ENCODE measurements at regions not wholly inside any gene's neighbourhood (a gene's known extent, or its start where the extent isn't known, plus 50 kb on each side); places are given as distances from the start of the nearest gene placed in this dataset.

DNA sequence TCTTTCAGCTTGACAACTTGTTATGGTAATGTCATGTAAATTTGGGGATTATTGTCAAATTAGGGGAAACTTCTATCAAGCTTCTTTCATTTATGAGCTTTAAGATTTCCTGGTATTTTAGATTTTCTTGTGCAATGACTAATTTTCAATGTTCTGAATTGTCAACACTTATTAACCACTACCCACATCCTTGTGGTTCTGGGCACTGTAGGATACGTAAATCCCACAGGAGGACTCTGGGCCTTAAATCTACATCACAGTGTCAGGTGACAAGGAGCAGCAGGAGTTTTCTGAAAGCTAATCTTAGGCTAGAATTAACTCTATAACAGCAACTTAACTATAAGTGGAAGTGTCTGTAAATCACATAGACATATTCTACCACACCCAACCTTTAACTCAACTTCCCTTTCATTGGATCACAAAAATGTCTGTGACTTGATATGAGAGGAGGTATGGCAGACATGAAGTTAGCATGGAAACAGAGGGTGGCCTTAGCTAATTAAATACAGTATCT, 397.7 kb downstream of the HLX start:
- Histone ChIP-seq H3K9me1 (ENCODE audit: control insufficient read depth, extremely low read depth, insufficient read depth, low read length) (no peaks in the 10 kb centered on the region), H3K36me3 (ENCODE audit: control insufficient read depth in 2 of 2, extremely low read depth in 1 of 2, insufficient read depth in 2 of 2, low read length in 2 of 2) (no peaks in the 10 kb centered on the region), H3K27ac (ENCODE audit: control insufficient read depth, insufficient read depth, low read length) (no peak overlapping the region), H4K20me1 (ENCODE audit: control insufficient read depth, extremely low read depth, insufficient read depth, low read length) (no peaks in the 10 kb centered on the region), H3K9me3 (ENCODE audit: control insufficient read depth, low read depth, low read length) (no peaks in the 10 kb centered on the region), H3K27me3 (ENCODE audit: control insufficient read depth, extremely low read depth, insufficient read depth, low read length) (no peaks in the 10 kb centered on the region), H3K4me1 (ENCODE audit: control insufficient read depth, extremely low read depth, insufficient read depth, low read length) (no peaks in the 10 kb centered on the region), H3K79me2 (ENCODE audit: control insufficient read depth, insufficient read depth, low read length) (no peaks in the 10 kb centered on the region), H3K4me2 (ENCODE audit: control insufficient read depth, extremely low read depth, insufficient read depth, low read depth, low read length) (no peak overlapping the region), H2AFZ (ENCODE audit: control insufficient read depth, low read length) (no peak overlapping the region), H3K4me3 (ENCODE audit: control insufficient read depth in 2 of 3, extremely low read depth in 1 of 3, insufficient read depth in 2 of 3, low read depth in 1 of 3, low read length in 3 of 3) (no peak overlapping the region), H3K9ac (ENCODE audit: control insufficient read depth, extremely low read depth, insufficient read depth, low read length) (no peak overlapping the region)
- dilution Hi-C loops (cut with MboI; ENCODE audit: extremely low pct_ligation_motif_present, low sequenced_read_pairs) = no loop called here
- no peak for TF ChIP-seq EZH2 (IDR thresholded peaks at IDR 0.05; ENCODE audit: low read length)
- TF ChIP-seq, protein P1, sequence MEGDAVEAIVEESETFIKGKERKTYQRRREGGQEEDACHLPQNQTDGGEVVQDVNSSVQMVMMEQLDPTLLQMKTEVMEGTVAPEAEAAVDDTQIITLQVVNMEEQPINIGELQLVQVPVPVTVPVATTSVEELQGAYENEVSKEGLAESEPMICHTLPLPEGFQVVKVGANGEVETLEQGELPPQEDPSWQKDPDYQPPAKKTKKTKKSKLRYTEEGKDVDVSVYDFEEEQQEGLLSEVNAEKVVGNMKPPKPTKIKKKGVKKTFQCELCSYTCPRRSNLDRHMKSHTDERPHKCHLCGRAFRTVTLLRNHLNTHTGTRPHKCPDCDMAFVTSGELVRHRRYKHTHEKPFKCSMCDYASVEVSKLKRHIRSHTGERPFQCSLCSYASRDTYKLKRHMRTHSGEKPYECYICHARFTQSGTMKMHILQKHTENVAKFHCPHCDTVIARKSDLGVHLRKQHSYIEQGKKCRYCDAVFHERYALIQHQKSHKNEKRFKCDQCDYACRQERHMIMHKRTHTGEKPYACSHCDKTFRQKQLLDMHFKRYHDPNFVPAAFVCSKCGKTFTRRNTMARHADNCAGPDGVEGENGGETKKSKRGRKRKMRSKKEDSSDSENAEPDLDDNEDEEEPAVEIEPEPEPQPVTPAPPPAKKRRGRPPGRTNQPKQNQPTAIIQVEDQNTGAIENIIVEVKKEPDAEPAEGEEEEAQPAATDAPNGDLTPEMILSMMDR (optimal IDR thresholded peaks at IDR 0.05 in 1 of 3, IDR thresholded peaks at IDR 0.05 in 1 of 3, conservative IDR thresholded peaks at IDR 0.05 in 1 of 3; ENCODE audit: extremely low read depth in 1 of 3, insufficient read depth in 2 of 3, low read length in 3 of 3) = no peak
- FAIRE-seq (no peak), DNase-seq (ENCODE audit: low read depth, low spot score) (no peak)

DNA sequence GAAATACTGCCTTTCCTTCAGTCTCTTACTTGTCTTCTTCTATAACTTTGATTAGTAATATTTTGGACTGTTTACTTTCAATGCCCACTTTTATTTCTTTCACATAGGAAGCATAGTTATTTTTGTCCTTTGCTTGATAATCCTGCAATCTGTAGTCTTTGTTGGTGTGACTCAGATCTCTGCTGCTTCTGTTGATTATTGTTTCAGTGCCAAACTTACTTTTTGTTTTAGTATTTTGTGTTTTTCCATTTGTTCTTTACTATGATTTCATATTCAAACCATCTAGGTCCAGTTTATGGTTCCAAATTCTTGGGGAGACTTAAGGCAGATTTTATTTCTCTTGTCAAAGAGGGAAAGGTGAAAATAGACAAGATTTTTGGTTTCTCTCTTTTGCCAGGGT, 399.9 kb downstream of the HLX start:
- dilution Hi-C loops (cut with MboI; ENCODE audit: extremely low pct_ligation_motif_present, low sequenced_read_pairs) = no loop called here
- FAIRE-seq (no peak), DNase-seq (ENCODE audit: low read depth, low spot score) (no peak)
- no peak overlapping the region for H2AFZ ChIP-seq (ENCODE audit: control insufficient read depth, low read length)
- no peaks in the 10 kb centered on the region for H3K79me2 ChIP-seq (ENCODE audit: control insufficient read depth, insufficient read depth, low read length)
- TF ChIP-seq, protein P1 (optimal IDR thresholded peaks at IDR 0.05 in 1 of 3, IDR thresholded peaks at IDR 0.05 in 1 of 3, conservative IDR thresholded peaks at IDR 0.05 in 1 of 3; ENCODE audit: extremely low read depth in 1 of 3, insufficient read depth in 2 of 3, low read length in 3 of 3) = no peak
- no peak for TF ChIP-seq EZH2 (IDR thresholded peaks at IDR 0.05; ENCODE audit: low read length)
- no peak overlapping the region for H3K4me2 ChIP-seq (ENCODE audit: control insufficient read depth, extremely low read depth, insufficient read depth, low read depth, low read length)
- no peaks in the 10 kb centered on the region for H4K20me1 ChIP-seq (ENCODE audit: control insufficient read depth, extremely low read depth, insufficient read depth, low read length)
- no peaks in the 10 kb centered on the region for H3K4me1 ChIP-seq (ENCODE audit: control insufficient read depth, extremely low read depth, insufficient read depth, low read length)
- H3K9ac ChIP-seq (ENCODE audit: control insufficient read depth, extremely low read depth, insufficient read depth, low read length) = no peak overlapping the region
- H3K9me3 ChIP-seq (ENCODE audit: control insufficient read depth, low read depth, low read length) = no peaks in the 10 kb centered on the region
- no peak overlapping the region for H3K4me3 ChIP-seq (ENCODE audit: control insufficient read depth in 2 of 3, extremely low read depth in 1 of 3, insufficient read depth in 2 of 3, low read depth in 1 of 3, low read length in 3 of 3)
- H3K9me1 ChIP-seq (ENCODE audit: control insufficient read depth, extremely low read depth, insufficient read depth, low read length) = no peaks in the 10 kb centered on the region
- no peak overlapping the region for H3K27ac ChIP-seq (ENCODE audit: control insufficient read depth, insufficient read depth, low read length)
- no peaks in the 10 kb centered on the region for H3K36me3 ChIP-seq (ENCODE audit: control insufficient read depth in 2 of 2, extremely low read depth in 1 of 2, insufficient read depth in 2 of 2, low read length in 2 of 2)
- no peaks in the 10 kb centered on the region for H3K27me3 ChIP-seq (ENCODE audit: control insufficient read depth, extremely low read depth, insufficient read depth, low read length)
